Adrenal gland (tissue), 5 donors: ENCODE measurements at regions not wholly inside any gene's neighbourhood (a gene's known extent, or its start where the extent isn't known, plus 50 kb on each side); places are given as distances from the start of the nearest gene placed in this dataset.

ENCODE experiments used
- POLR2A ChIP-seq, 2 donors: fragments of 450-650 bp; IDR thresholded peaks; one replicate each; pipeline ENCODE4 v1.6.1; 2017; ENCODE audit warnings: antibody characterized with exemption in 2 of 2, mild to moderate bottlenecking in 2 of 2, moderate library complexity in 1 of 2
- TF ChIP-seq, protein P1 (sequence below), 6 experiments: fragments of 450-650 bp in 4 of 6; fragments of 200-600 bp in 2 of 6; sonication (generic) in 1 of 6; IDR thresholded peaks; 1 replicate in 5 of 6; 2 replicates in 1 of 6; pipeline versions ENCODE4 v1.5.1 to v1.8.0; 2016 to 2021; ENCODE audit warnings: antibody characterized with exemption in 6 of 6, mild to moderate bottlenecking in 2 of 6, moderate library complexity in 1 of 6
- donor health status: DM: no; HTN: no; CAD: no.

GRCh38 chr18:70688286-70688685, 399.4 kb downstream of the SOCS6 start:
- TF ChIP-seq, protein P1, sequence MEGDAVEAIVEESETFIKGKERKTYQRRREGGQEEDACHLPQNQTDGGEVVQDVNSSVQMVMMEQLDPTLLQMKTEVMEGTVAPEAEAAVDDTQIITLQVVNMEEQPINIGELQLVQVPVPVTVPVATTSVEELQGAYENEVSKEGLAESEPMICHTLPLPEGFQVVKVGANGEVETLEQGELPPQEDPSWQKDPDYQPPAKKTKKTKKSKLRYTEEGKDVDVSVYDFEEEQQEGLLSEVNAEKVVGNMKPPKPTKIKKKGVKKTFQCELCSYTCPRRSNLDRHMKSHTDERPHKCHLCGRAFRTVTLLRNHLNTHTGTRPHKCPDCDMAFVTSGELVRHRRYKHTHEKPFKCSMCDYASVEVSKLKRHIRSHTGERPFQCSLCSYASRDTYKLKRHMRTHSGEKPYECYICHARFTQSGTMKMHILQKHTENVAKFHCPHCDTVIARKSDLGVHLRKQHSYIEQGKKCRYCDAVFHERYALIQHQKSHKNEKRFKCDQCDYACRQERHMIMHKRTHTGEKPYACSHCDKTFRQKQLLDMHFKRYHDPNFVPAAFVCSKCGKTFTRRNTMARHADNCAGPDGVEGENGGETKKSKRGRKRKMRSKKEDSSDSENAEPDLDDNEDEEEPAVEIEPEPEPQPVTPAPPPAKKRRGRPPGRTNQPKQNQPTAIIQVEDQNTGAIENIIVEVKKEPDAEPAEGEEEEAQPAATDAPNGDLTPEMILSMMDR (IDR thresholded peaks at IDR 0.05): no peak
- no peak for TF ChIP-seq POLR2A (IDR thresholded peaks at IDR 0.05)
